ENCODE measurements at regions not wholly inside any gene's neighbourhood (a gene's known extent, or its start where the extent isn't known, plus 50 kb on each side); places are given as distances from the start of the nearest gene placed in this dataset.

DNA sequence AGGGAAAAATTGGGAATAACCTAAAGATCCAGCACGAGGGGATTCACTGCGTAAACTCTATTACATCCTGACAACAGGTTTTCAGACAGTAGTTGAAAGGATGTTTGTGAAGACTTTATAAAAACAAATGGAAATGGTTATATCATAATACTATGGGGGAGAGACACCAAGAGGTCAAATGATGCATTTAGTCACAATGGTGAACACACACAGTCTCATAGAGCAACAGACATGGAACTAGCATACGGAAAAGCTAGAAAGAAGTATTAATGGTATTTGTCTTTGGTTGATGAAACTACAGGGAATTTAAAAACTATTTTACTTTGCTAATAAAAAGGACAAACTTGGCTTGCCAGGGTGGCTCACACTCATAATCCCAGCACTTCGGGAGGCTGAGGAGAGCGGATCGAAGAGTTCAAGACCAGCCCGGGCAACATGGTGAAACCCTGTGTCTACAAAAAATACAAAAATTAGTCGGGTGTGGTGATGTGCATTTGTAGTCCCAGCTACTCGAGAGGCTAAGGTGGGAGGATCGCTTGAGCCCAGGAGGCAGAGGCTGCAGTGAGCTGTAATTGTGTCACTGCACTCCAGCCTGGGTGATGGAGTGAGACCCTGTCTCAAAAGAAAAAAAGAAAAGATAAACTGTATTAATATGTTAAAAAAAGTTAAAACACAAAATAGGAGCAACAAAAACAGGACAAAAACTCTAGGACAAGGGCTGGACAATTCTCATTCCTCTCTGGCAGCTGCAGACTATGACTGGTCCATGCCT lies 94.8 kb downstream of the MYCN start (continued):
- TF ChIP-seq TEAD4 (IDR thresholded peaks at IDR 0.05; ENCODE audit: low read depth, low read length) (no peak), SP1 (IDR thresholded peaks at IDR 0.05; ENCODE audit: low read depth, low read length) (no peak), EZH2 (IDR thresholded peaks at IDR 0.05; ENCODE audit: low read depth, low read length, severe bottlenecking) (no peak)
- TF ChIP-seq, protein P1, sequence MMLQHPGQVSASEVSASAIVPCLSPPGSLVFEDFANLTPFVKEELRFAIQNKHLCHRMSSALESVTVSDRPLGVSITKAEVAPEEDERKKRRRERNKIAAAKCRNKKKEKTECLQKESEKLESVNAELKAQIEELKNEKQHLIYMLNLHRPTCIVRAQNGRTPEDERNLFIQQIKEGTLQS (IDR thresholded peaks at IDR 0.05; ENCODE audit: insufficient read depth, low read depth, low read length) = no peak
- TF ChIP-seq, protein P2, sequence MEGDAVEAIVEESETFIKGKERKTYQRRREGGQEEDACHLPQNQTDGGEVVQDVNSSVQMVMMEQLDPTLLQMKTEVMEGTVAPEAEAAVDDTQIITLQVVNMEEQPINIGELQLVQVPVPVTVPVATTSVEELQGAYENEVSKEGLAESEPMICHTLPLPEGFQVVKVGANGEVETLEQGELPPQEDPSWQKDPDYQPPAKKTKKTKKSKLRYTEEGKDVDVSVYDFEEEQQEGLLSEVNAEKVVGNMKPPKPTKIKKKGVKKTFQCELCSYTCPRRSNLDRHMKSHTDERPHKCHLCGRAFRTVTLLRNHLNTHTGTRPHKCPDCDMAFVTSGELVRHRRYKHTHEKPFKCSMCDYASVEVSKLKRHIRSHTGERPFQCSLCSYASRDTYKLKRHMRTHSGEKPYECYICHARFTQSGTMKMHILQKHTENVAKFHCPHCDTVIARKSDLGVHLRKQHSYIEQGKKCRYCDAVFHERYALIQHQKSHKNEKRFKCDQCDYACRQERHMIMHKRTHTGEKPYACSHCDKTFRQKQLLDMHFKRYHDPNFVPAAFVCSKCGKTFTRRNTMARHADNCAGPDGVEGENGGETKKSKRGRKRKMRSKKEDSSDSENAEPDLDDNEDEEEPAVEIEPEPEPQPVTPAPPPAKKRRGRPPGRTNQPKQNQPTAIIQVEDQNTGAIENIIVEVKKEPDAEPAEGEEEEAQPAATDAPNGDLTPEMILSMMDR (IDR thresholded peaks at IDR 0.05; ENCODE audit: control extremely low read depth in 1 of 3, insufficient read depth in 1 of 3, low read depth in 1 of 3, low read length in 3 of 3) = no peak

All from H1 (cell line).